DND-41 (cell line): ENCODE measurements at regions not wholly inside any gene's neighbourhood (a gene's known extent, or its start where the extent isn't known, plus 50 kb on each side); places are given as distances from the start of the nearest gene placed in this dataset.

ENCODE experiments used
- ATAC-seq: fragments of 200-7000 bp; cut with Tn5 transposase; 3 replicates; pipeline ENCODE4 v1.9.1; 2021; ENCODE audit warnings: low read depth; ENCODE audit not compliant: insufficient read depth
- DNase-seq: peaks from one replicate; pipeline ENCODE4 v3.0.0-alpha.2; 2020
- H2AFZ ChIP-seq: 2 replicates; pipeline ENCODE4 v1.6.0; 2012; ENCODE audit warnings: low read depth, low read length
- H3K27ac ChIP-seq: 2 replicates; pipeline ENCODE4 v1.5.1; 2012; ENCODE audit warnings: low read length, inconsistent platforms
- H3K27me3 ChIP-seq: fragments of 200-600 bp; sonication (generic); 2 replicates; pipeline ENCODE4 v1.6.0; 2012; ENCODE audit warnings: low read length, mild to moderate bottlenecking, inconsistent platforms; ENCODE audit not compliant: insufficient read depth, poor library complexity
- H3K36me3 ChIP-seq: 2 replicates; pipeline ENCODE4 v1.5.1; 2012; ENCODE audit warnings: low read length, inconsistent platforms; ENCODE audit not compliant: insufficient read depth
- H3K4me1 ChIP-seq: 2 replicates; pipeline ENCODE4 v1.5.1; 2012; ENCODE audit warnings: mild to moderate bottlenecking, low read length; ENCODE audit not compliant: insufficient read depth
- H3K4me2 ChIP-seq: 2 replicates; pipeline ENCODE4 v1.6.0; 2012; ENCODE audit warnings: mild to moderate bottlenecking, moderate library complexity, low read length, inconsistent platforms; ENCODE audit not compliant: insufficient read depth
- H3K4me3 ChIP-seq, 2 experiments: fragments of 200-600 bp in 1 of 2; shearing (Covaris generic) in 1 of 2; 2 replicates each; pipeline ENCODE4 v1.5.1; 2012 to 2016; ENCODE audit warnings: inconsistent platforms in 2 of 2, low read length in 2 of 2, mild to moderate bottlenecking in 2 of 2, low read depth in 1 of 2, moderate library complexity in 1 of 2
- H3K79me2 ChIP-seq: 2 replicates; pipeline ENCODE4 v1.6.0; 2012; ENCODE audit warnings: low read length, inconsistent platforms; ENCODE audit not compliant: insufficient read depth
- H3K9ac ChIP-seq: 2 replicates; pipeline ENCODE4 v1.6.0; 2012; ENCODE audit warnings: low read depth, mild to moderate bottlenecking, inconsistent platforms, low read length, moderate library complexity
- H3K9me3 ChIP-seq: 2 replicates; pipeline ENCODE4 v1.5.1; 2012; ENCODE audit warnings: low read length, moderate library complexity, mild to moderate bottlenecking, inconsistent platforms; ENCODE audit not compliant: insufficient read depth, severe bottlenecking
- H4K20me1 ChIP-seq: 2 replicates; pipeline ENCODE4 v1.6.0; 2012; ENCODE audit warnings: low read length; ENCODE audit not compliant: insufficient read depth
- EZH2 ChIP-seq: IDR thresholded peaks from 3 replicates; pipeline ENCODE4 v1.6.1; 2012; ENCODE audit warnings: borderline replicate concordance, low read depth, mild to moderate bottlenecking, moderate library complexity, low read length, inconsistent platforms; ENCODE audit not compliant: severe bottlenecking
- TF ChIP-seq, protein P1 (sequence below): IDR thresholded peaks from 2 replicates; pipeline ENCODE4 v1.5.1; 2012; ENCODE audit warnings: borderline replicate concordance, low read length, moderate library complexity, mild to moderate bottlenecking; ENCODE audit not compliant: poor library complexity, severe bottlenecking; ENCODE audit errors: extremely low read depth

DNA sequence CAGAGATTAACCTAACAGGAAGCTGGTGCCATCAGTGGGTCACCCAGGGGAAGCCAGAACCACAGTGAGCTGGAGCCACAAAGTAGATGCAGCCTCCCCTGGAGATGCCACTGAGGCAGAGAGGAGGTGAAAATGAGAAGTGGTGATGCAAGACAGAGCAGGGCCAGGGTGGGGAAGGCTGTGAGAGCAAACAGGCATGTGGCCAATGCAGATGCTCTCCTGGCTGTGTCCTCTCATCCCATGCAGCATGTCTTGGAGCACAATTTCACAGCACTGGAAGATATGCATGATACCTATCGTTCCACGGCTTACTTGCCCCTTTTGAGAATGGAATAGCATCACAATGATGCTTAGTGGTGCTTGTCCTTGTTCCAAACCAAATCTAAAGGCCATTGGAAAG lies 126.3 kb downstream of the ABHD5 start:
- H3K9ac ChIP-seq, result no peak overlapping the region
- no peak overlapping the region for H3K4me3 ChIP-seq
- no peaks in the 10 kb centered on the region for H3K36me3 ChIP-seq
- no peak overlapping the region for H3K27ac ChIP-seq
- no peaks in the 10 kb centered on the region for H3K79me2 ChIP-seq
- ATAC-seq, result no peak
- H3K9me3 ChIP-seq, result no peaks in the 10 kb centered on the region
- H3K27me3 ChIP-seq, result no peaks in the 10 kb centered on the region
- H3K4me2 ChIP-seq, result no peak overlapping the region
- H3K4me1 ChIP-seq, result no peaks in the 10 kb centered on the region
- H2AFZ ChIP-seq, result no peak overlapping the region
- TF ChIP-seq EZH2, result no peak
- TF ChIP-seq, protein P1, sequence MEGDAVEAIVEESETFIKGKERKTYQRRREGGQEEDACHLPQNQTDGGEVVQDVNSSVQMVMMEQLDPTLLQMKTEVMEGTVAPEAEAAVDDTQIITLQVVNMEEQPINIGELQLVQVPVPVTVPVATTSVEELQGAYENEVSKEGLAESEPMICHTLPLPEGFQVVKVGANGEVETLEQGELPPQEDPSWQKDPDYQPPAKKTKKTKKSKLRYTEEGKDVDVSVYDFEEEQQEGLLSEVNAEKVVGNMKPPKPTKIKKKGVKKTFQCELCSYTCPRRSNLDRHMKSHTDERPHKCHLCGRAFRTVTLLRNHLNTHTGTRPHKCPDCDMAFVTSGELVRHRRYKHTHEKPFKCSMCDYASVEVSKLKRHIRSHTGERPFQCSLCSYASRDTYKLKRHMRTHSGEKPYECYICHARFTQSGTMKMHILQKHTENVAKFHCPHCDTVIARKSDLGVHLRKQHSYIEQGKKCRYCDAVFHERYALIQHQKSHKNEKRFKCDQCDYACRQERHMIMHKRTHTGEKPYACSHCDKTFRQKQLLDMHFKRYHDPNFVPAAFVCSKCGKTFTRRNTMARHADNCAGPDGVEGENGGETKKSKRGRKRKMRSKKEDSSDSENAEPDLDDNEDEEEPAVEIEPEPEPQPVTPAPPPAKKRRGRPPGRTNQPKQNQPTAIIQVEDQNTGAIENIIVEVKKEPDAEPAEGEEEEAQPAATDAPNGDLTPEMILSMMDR, result no peak
- no peak for DNase-seq
- no peaks in the 10 kb centered on the region for H4K20me1 ChIP-seq

DNA sequence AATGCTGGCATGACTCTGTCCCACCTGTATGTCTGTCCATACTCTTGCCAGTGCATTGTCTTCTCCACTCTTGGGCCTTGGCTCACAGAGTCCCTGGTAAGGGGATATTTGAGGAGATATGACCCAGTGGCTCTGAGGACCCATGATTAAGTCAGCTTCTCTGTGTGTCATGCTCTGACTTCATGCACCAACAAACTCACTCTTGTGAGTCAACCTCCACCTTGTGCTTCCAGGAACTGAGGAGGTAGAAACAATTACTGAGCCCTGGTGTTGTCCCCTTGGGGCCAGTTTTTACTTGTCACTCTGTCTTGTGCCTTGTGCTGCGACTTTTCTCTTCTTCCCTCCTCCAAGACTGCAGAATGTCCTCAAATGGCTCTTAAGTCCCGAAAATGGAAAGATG lies 127.1 kb downstream of the ABHD5 start:
- H3K4me1 ChIP-seq, result no peaks in the 10 kb centered on the region
- H3K4me2 ChIP-seq, result no peak overlapping the region
- H3K27me3 ChIP-seq, result no peaks in the 10 kb centered on the region
- no peaks in the 10 kb centered on the region for H3K9me3 ChIP-seq
- no peaks in the 10 kb centered on the region for H3K36me3 ChIP-seq
- no peak overlapping the region for H2AFZ ChIP-seq
- no peaks in the 10 kb centered on the region for H4K20me1 ChIP-seq
- no peak for TF ChIP-seq EZH2
- TF ChIP-seq, protein P1, result no peak
- H3K27ac ChIP-seq, result no peak overlapping the region
- ATAC-seq (no peak), DNase-seq (no peak)
- H3K9ac ChIP-seq, result no peak overlapping the region
- H3K79me2 ChIP-seq, result no peaks in the 10 kb centered on the region
- no peak overlapping the region for H3K4me3 ChIP-seq

GRCh38 chr3:43818229-43818628 lies 127.5 kb downstream of the ABHD5 start:
- Histone ChIP-seq H3K27ac (no peak overlapping the region), H2AFZ (no peak overlapping the region), H3K4me3 (no peak overlapping the region), H3K9ac (no peak overlapping the region), H3K9me3 (no peaks in the 10 kb centered on the region), H3K4me2 (no peak overlapping the region), H3K36me3 (no peaks in the 10 kb centered on the region), H4K20me1 (no peaks in the 10 kb centered on the region), H3K27me3 (no peaks in the 10 kb centered on the region), H3K4me1 (no peaks in the 10 kb centered on the region), H3K79me2 (no peaks in the 10 kb centered on the region)
- TF ChIP-seq EZH2, result no peak
- TF ChIP-seq, protein P1, result no peak
- DNase-seq (no peak), ATAC-seq (no peak)
